Upper lobe of left lung (tissue), 6 donors: ENCODE measurements at regions not wholly inside any gene's neighbourhood (a gene's known extent, or its start where the extent isn't known, plus 50 kb on each side); places are given as distances from the start of the nearest gene placed in this dataset.

ENCODE experiments used
- ATAC-seq, 2 donors: fragments of 200-7000 bp; cut with Tn5 transposase; one replicate each; pipeline ENCODE4 v1.9.1; 2022; ENCODE audit warnings: mild to moderate bottlenecking in 2 of 2, moderate library complexity in 2 of 2; ENCODE audit not compliant: low FRiP score in 2 of 2
- DNase-seq, 2 donors: peaks; one replicate each; pipeline ENCODE4 v3.0.0-alpha.2; 2019 to 2020
- H3K27ac ChIP-seq, 4 donors: fragments of 200-600 bp; sonication (generic); one replicate each; pipeline ENCODE4 v1.5.1; 2016 to 2019
- H3K27me3 ChIP-seq, 4 donors: fragments of 200-600 bp; sonication (generic); one replicate each; pipeline ENCODE4 v1.5.1; 2017 to 2019
- H3K36me3 ChIP-seq, 4 donors: fragments of 200-600 bp; sonication (generic); one replicate each; pipeline ENCODE4 v1.5.1; 2016 to 2019
- H3K4me1 ChIP-seq, 4 donors: fragments of 200-600 bp; sonication (generic); one replicate each; pipeline ENCODE4 v1.5.1; 2018 to 2019
- H3K4me3 ChIP-seq, 4 donors: fragments of 200-600 bp; sonication (generic); one replicate each; pipeline ENCODE4 v1.5.1; 2017 to 2019; ENCODE audit warnings: mild to moderate bottlenecking in 2 of 4, moderate library complexity in 1 of 4
- H3K9me3 ChIP-seq, 4 donors: fragments of 200-600 bp; sonication (generic); one replicate each; pipeline ENCODE4 v1.5.1; 2018 to 2019
- CTCF ChIP-seq, 6 experiments: fragments of 450-650 bp in 4 of 6; fragments of 200-600 bp in 2 of 6; sonication (generic) in 2 of 6; IDR thresholded peaks; one replicate each; pipeline ENCODE4 v1.5.1; 2016 to 2019; ENCODE audit warnings: antibody characterized with exemption in 6 of 6
- EP300 ChIP-seq, 4 donors: sonication (generic); formaldehyde crosslinking; IDR thresholded peaks; one replicate each; pipeline ENCODE4 v1.5.1; 2017; ENCODE audit warnings: antibody characterized with exemption in 4 of 4, control low read depth in 2 of 4
- POLR2A ChIP-seq, 4 donors: fragments of 450-650 bp; IDR thresholded peaks; one replicate each; pipeline ENCODE4 v1.5.1; 2016 to 2017; ENCODE audit warnings: antibody characterized with exemption in 4 of 4, mild to moderate bottlenecking in 2 of 4
- POLR2AphosphoS5 ChIP-seq, 2 donors: sonication (generic); formaldehyde crosslinking; IDR thresholded peaks; one replicate each; pipeline ENCODE4 v1.5.1; 2017; ENCODE audit warnings: antibody characterized with exemption in 2 of 2
- WGBS, 2 donors: methylation state at CpG; one replicate each; pipeline ENCODE4 v1.1.5; 2017 to 2018; 5-methylcytosine and 5-hydroxymethylcytosine counted together
- donor health status: DM: no; HTN: no; CAD: no; lungs with moderate emphysema.
- donor health status: DM: no; HTN: yes; CAD: no; lungs with severe emphysema.

GRCh38 chr4:16988814-16989213, 90.4 kb upstream of the LDB2 start:
- H3K27me3 ChIP-seq = no peaks in the 10 kb centered on the region
- DNase-seq = no peak
- no peak overlapping the region for H3K4me3 ChIP-seq
- TF ChIP-seq CTCF (IDR thresholded peaks at IDR 0.05) = no peak
- no peak for TF ChIP-seq EP300 (IDR thresholded peaks at IDR 0.05)
- TF ChIP-seq POLR2A (IDR thresholded peaks at IDR 0.05) = no peak
- no peak overlapping the region for H3K27ac ChIP-seq
- WGBS, 2 donors = 85 to 100% methylated on average over 2 of the region's 2 CpGs
- no peaks in the 10 kb centered on the region for H3K9me3 ChIP-seq
- ATAC-seq = no peak
- no peaks in the 10 kb centered on the region for H3K4me1 ChIP-seq
- H3K36me3 ChIP-seq = no peaks in the 10 kb centered on the region

- Histone ChIP-seq H3K9me3 (no peaks in the 10 kb centered on the region), H3K36me3 (no peaks in the 10 kb centered on the region), H3K4me3 (no peak overlapping the region)
Observed at GRCh38 chr4:16977081-16977480, 78.6 kb upstream of the LDB2 start.

GRCh38 chr4:16969696-16970135, 71.3 kb upstream of the LDB2 start:
- DNase-seq = no peak

More at GRCh38 chr4:16977081-16977480, 78.6 kb upstream of the LDB2 start:
- DNase-seq (no peak), ATAC-seq (no peak)
- H3K27ac ChIP-seq = no peak overlapping the region
- no peaks in the 10 kb centered on the region for H3K27me3 ChIP-seq
- H3K4me1 ChIP-seq = no peaks in the 10 kb centered on the region
- TF ChIP-seq EP300 (IDR thresholded peaks at IDR 0.05) = no peak
- TF ChIP-seq POLR2A (IDR thresholded peaks at IDR 0.05) = no peak
- no peak for TF ChIP-seq CTCF (IDR thresholded peaks at IDR 0.05)
- TF ChIP-seq POLR2AphosphoS5 (IDR thresholded peaks at IDR 0.05) = no peak

GRCh38 chr4:16967722-16968121, 69.3 kb upstream of the LDB2 start:
- DNase-seq (peak in 1 of 2 donors; percentile 21), ATAC-seq (peak in 1 of 2 donors; percentile 82)
- Histone ChIP-seq H3K9me3 (no peaks in the 10 kb centered on the region), H3K27me3 (no peaks in the 10 kb centered on the region), H3K27ac (no peak overlapping the region), H3K36me3 (no peaks in the 10 kb centered on the region), H3K4me1 (no peaks in the 10 kb centered on the region), H3K4me3 (no peak overlapping the region)
- 55 to 61% methylated on average over 5 of the region's 5 CpGs for WGBS, 2 donors
- TF ChIP-seq EP300 (IDR thresholded peaks at IDR 0.05) (no peak), CTCF (IDR thresholded peaks at IDR 0.05) (no peak), POLR2AphosphoS5 (IDR thresholded peaks at IDR 0.05) (no peak), POLR2A (IDR thresholded peaks at IDR 0.05) (no peak)

More at GRCh38 chr4:16969696-16970135, 71.3 kb upstream of the LDB2 start:
- Histone ChIP-seq H3K27me3 (no peaks in the 10 kb centered on the region), H3K4me1 (no peaks in the 10 kb centered on the region), H3K27ac (no peak overlapping the region), H3K9me3 (no peaks in the 10 kb centered on the region), H3K4me3 (no peak overlapping the region), H3K36me3 (no peaks in the 10 kb centered on the region)
- TF ChIP-seq EP300 (IDR thresholded peaks at IDR 0.05) (no peak), POLR2A (IDR thresholded peaks at IDR 0.05) (no peak)
- WGBS, 2 donors = 63 to 66% methylated on average over 8 of the region's 8 CpGs
- no peak for ATAC-seq

- TF ChIP-seq POLR2A (IDR thresholded peaks at IDR 0.05) = no peak
- no peak for TF ChIP-seq EP300 (IDR thresholded peaks at IDR 0.05)
- no peak for TF ChIP-seq POLR2AphosphoS5 (IDR thresholded peaks at IDR 0.05)
- no peak for TF ChIP-seq CTCF (IDR thresholded peaks at IDR 0.05)
- WGBS, 2 donors = 62 to 72% methylated on average over 1 of the region's 1 CpG
Observed at GRCh38 chr4:16959305-16959704, 60.9 kb upstream of the LDB2 start.

More at GRCh38 chr4:16959305-16959704, 60.9 kb upstream of the LDB2 start:
- H3K4me1 ChIP-seq = no peaks in the 10 kb centered on the region
- H3K36me3 ChIP-seq = no peaks in the 10 kb centered on the region
- no peak overlapping the region for H3K27ac ChIP-seq
- H3K9me3 ChIP-seq = no peaks in the 10 kb centered on the region
- ATAC-seq = no peak
- no peak overlapping the region for H3K4me3 ChIP-seq
- no peak for DNase-seq
- no peaks in the 10 kb centered on the region for H3K27me3 ChIP-seq
